OCI-LY1 (cell line): ENCODE measurements at regions not wholly inside any gene's neighbourhood (a gene's known extent, or its start where the extent isn't known, plus 50 kb on each side); places are given as distances from the start of the nearest gene placed in this dataset.

ENCODE experiments used
- H2AFZ ChIP-seq: fragments of 200-600 bp; sonication (generic), shearing (Covaris generic); 2 replicates; pipeline ENCODE4 v1.6.0; 2014; ENCODE audit warnings: antibody characterized with exemption, mild to moderate bottlenecking, low read length
- H3F3A ChIP-seq: fragments of 200-600 bp; sonication (generic), shearing (Covaris generic); 2 replicates; pipeline ENCODE4 v1.6.0; 2014; ENCODE audit warnings: mild to moderate bottlenecking, antibody characterized with exemption, low read length, moderate library complexity; ENCODE audit not compliant: insufficient read depth
- H3K27ac ChIP-seq: fragments of 200-600 bp; sonication (generic); 2 replicates; pipeline ENCODE4 v1.5.1; 2014; ENCODE audit warnings: low read length, mixed run types, mild to moderate bottlenecking, low read depth; ENCODE audit not compliant: poor library complexity, severe bottlenecking
- H3K27me3 ChIP-seq: fragments of 200-600 bp; sonication (generic); 2 replicates; pipeline ENCODE4 v1.6.0; 2014; ENCODE audit warnings: antibody characterized with exemption, mild to moderate bottlenecking, low read length, moderate library complexity; ENCODE audit not compliant: insufficient read depth
- H3K36me3 ChIP-seq: fragments of 200-600 bp; sonication (generic); 2 replicates; pipeline ENCODE4 v1.6.1; 2014; ENCODE audit warnings: mild to moderate bottlenecking, antibody characterized with exemption, low read length, moderate library complexity, mixed read lengths; ENCODE audit not compliant: insufficient read depth
- H3K4me1 ChIP-seq: fragments of 200-600 bp; sonication (generic); 2 replicates; pipeline ENCODE4 v1.5.1; 2014; ENCODE audit warnings: mild to moderate bottlenecking, low read length, moderate library complexity; ENCODE audit not compliant: insufficient read depth, severe bottlenecking
- H3K4me2 ChIP-seq: fragments of 200-600 bp; sonication (generic), shearing (Covaris generic); 2 replicates; pipeline ENCODE4 v1.6.1; 2014; ENCODE audit warnings: low read length
- H3K4me3 ChIP-seq: fragments of 200-600 bp; sonication (generic); 2 replicates; pipeline ENCODE4 v1.5.1; 2014; ENCODE audit warnings: low read length, low read depth, mild to moderate bottlenecking, mixed read lengths; ENCODE audit not compliant: poor library complexity, severe bottlenecking
- H3K79me2 ChIP-seq: fragments of 200-600 bp; shearing (Covaris generic); 2 replicates; pipeline ENCODE4 v1.6.1; 2016; ENCODE audit warnings: mixed run types, low read length, mixed read lengths; ENCODE audit not compliant: insufficient read depth
- H3K9ac ChIP-seq: fragments of 200-600 bp; sonication (generic), shearing (Covaris generic); 2 replicates; pipeline ENCODE4 v1.6.1; 2014; ENCODE audit warnings: mild to moderate bottlenecking, low read length, mixed read lengths
- H3K9me2 ChIP-seq: fragments of 200-600 bp; sonication (generic), shearing (Covaris generic); 2 replicates; pipeline ENCODE4 v1.6.1; 2014; ENCODE audit warnings: low read depth, mild to moderate bottlenecking, low read length, mixed read lengths
- H3K9me3 ChIP-seq: fragments of 200-600 bp; shearing (Covaris generic); 2 replicates; pipeline ENCODE4 v1.6.1; 2014; ENCODE audit warnings: low read length, mixed read lengths
- H4K20me1 ChIP-seq: fragments of 200-600 bp; sonication (generic), shearing (Covaris generic); 2 replicates; pipeline ENCODE4 v1.6.0; 2016; ENCODE audit warnings: mild to moderate bottlenecking, low read length; ENCODE audit not compliant: insufficient read depth
- EZH2 ChIP-seq: fragments of 200-600 bp; sonication (generic), shearing (Covaris generic); IDR thresholded peaks from 2 replicates; pipeline ENCODE4 v1.8.0; 2017; ENCODE audit warnings: borderline replicate concordance, mixed run types, mild to moderate bottlenecking, antibody characterized with exemption, low read length, moderate library complexity, mixed read lengths
- TF ChIP-seq, protein P1 (sequence below): fragments of 200-600 bp; sonication (generic), shearing (Covaris generic); IDR thresholded peaks from 2 replicates; pipeline ENCODE4 v1.5.1; 2017; ENCODE audit warnings: mild to moderate bottlenecking, antibody characterized with exemption, low read length, moderate library complexity, mixed read lengths

DNA sequence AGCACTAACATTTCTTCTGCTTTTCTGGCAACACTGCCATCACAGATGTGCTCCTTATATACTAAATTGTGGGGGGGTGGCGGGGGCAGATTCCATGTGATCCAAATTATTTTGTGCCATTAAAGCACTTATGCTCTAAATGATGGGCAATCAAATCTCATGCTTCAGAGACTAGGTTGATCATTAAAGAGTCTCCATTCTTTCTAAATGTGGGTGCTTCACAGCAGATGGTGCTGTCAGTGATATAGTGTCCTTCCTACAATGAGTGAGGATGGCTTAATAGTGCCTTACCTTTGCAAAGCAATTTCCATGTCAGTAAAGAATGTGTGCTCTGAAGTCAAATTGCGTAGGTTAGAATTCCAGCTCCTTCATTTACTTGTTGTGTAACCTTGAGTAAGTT, 589.8 kb downstream of the ETS1 start:
- H3K79me2 ChIP-seq = no peaks in the 10 kb centered on the region
- no peaks in the 10 kb centered on the region for H3K36me3 ChIP-seq
- H3K27me3 ChIP-seq = no peaks in the 10 kb centered on the region
- no peaks in the 10 kb centered on the region for H3K9me2 ChIP-seq
- no peak overlapping the region for H3K4me2 ChIP-seq
- H3K4me3 ChIP-seq = no peak overlapping the region
- no peaks in the 10 kb centered on the region for H3K9me3 ChIP-seq
- no peak overlapping the region for H3K9ac ChIP-seq
- H3K27ac ChIP-seq = no peak overlapping the region
- H2AFZ ChIP-seq = no peak overlapping the region
- H3K4me1 ChIP-seq = no peaks in the 10 kb centered on the region
- TF ChIP-seq, protein P1, sequence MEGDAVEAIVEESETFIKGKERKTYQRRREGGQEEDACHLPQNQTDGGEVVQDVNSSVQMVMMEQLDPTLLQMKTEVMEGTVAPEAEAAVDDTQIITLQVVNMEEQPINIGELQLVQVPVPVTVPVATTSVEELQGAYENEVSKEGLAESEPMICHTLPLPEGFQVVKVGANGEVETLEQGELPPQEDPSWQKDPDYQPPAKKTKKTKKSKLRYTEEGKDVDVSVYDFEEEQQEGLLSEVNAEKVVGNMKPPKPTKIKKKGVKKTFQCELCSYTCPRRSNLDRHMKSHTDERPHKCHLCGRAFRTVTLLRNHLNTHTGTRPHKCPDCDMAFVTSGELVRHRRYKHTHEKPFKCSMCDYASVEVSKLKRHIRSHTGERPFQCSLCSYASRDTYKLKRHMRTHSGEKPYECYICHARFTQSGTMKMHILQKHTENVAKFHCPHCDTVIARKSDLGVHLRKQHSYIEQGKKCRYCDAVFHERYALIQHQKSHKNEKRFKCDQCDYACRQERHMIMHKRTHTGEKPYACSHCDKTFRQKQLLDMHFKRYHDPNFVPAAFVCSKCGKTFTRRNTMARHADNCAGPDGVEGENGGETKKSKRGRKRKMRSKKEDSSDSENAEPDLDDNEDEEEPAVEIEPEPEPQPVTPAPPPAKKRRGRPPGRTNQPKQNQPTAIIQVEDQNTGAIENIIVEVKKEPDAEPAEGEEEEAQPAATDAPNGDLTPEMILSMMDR = no peak
- TF ChIP-seq EZH2 = no peak
- H3F3A ChIP-seq = no peaks in the 10 kb centered on the region
- H4K20me1 ChIP-seq = no peaks in the 10 kb centered on the region

DNA sequence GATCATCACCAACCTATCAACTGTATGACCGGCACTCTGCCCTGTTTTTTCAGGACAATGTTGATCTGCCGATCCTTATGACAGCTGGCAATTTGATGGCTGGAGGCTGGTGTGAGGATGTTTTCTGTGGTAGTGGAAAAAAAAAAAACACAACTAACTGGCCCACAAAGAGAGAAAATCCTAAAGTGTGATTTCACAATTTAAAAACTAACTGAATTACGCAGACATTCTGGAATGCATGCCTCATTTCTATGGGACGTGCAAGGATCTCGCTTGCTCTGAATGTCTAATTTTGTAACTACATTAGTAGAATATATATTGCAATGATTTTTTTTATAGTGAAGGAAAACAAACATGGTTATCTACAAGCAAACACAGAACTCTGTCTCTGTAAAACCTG, 590.5 kb downstream of the ETS1 start:
- Histone ChIP-seq H3F3A (no peaks in the 10 kb centered on the region), H3K27me3 (no peaks in the 10 kb centered on the region), H3K4me1 (no peaks in the 10 kb centered on the region), H3K79me2 (no peaks in the 10 kb centered on the region), H4K20me1 (no peaks in the 10 kb centered on the region), H3K9me3 (no peaks in the 10 kb centered on the region), H3K4me3 (no peak overlapping the region), H3K9me2 (no peaks in the 10 kb centered on the region), H3K9ac (no peak overlapping the region), H3K36me3 (no peaks in the 10 kb centered on the region), H3K4me2 (no peak overlapping the region), H3K27ac (no peak overlapping the region), H2AFZ (no peak overlapping the region)
- TF ChIP-seq EZH2 = no peak
- TF ChIP-seq, protein P1 = no peak

DNA sequence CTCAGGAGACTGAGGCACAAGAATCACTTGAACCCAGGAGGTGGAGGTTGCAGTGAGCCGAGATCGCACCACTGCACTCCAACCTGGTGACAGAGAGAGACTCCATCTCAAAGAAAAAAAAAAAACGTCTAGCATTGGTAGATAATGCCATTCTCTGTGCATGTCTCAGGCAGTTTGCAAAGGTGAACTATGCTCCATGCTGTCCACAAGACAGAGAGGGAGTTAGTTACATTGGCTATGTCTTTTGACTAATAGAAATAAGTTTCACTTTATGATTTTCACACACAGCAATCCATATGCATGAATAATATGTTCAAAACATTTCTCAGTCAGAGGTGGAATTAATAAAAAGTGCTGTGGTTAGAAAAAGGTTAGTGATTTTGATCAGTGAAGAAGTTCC, 591.4 kb downstream of the ETS1 start:
- Histone ChIP-seq H3K4me3 (no peak overlapping the region), H2AFZ (no peak overlapping the region), H3K9ac (no peak overlapping the region), H3K4me1 (no peaks in the 10 kb centered on the region), H3K4me2 (no peak overlapping the region), H3K36me3 (no peaks in the 10 kb centered on the region), H3K9me2 (no peaks in the 10 kb centered on the region), H4K20me1 (no peaks in the 10 kb centered on the region), H3K27me3 (no peaks in the 10 kb centered on the region), H3K27ac (no peak overlapping the region), H3F3A (no peaks in the 10 kb centered on the region), H3K79me2 (no peaks in the 10 kb centered on the region), H3K9me3 (no peaks in the 10 kb centered on the region)
- TF ChIP-seq, protein P1 = no peak
- no peak for TF ChIP-seq EZH2
